ENCODE measurements at regions not wholly inside any gene's neighbourhood (a gene's known extent, or its start where the extent isn't known, plus 50 kb on each side); places are given as distances from the start of the nearest gene placed in this dataset.
"Not testable (repeated sequence)": the region's sequence is repeated elsewhere in the genome, so short reads cannot be mapped to it uniquely, and the experiment has no call there.

DNA sequence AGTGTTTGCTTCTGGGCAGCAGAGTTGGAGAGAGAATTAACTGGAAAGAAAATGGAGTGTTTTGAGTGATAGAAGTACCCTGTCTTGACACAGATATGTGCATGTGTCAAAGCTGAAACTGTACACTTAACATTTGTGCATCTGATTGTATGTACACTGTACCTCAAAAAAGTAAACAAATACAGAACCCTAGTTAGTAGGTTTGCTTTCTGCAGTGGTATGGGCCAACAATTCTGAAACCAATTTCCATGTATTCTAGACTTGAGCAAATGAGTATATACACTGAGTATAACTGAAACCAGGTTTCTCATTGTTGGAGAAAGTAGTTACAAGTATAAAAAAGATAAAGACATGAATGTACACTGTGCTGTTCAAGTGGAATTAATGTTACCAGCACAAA is 52.4 kb downstream of the ELAPOR2 start:
- no peak for DNase-seq (ENCODE audit: low spot score)

DNA sequence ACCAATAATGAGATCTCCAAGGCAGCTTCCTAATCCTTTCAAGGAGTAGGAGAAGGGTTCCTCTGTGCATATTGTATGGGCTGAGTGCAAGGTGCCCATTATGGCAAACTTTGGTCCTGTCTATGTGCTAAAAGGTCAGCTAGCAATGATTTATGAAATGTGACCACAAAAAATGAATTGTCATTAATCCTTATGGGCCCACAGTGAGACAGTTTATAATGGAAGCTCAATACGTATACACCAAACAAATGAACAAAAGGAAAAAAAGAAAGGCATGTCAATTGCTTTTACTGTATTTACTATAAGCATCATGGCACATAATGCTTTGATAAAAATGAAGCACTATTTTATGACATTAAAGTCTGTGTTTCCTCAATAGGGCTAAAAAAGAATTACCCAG is 54.5 kb downstream of the ELAPOR2 start:
- no peak for DNase-seq (ENCODE audit: low spot score)

DNA sequence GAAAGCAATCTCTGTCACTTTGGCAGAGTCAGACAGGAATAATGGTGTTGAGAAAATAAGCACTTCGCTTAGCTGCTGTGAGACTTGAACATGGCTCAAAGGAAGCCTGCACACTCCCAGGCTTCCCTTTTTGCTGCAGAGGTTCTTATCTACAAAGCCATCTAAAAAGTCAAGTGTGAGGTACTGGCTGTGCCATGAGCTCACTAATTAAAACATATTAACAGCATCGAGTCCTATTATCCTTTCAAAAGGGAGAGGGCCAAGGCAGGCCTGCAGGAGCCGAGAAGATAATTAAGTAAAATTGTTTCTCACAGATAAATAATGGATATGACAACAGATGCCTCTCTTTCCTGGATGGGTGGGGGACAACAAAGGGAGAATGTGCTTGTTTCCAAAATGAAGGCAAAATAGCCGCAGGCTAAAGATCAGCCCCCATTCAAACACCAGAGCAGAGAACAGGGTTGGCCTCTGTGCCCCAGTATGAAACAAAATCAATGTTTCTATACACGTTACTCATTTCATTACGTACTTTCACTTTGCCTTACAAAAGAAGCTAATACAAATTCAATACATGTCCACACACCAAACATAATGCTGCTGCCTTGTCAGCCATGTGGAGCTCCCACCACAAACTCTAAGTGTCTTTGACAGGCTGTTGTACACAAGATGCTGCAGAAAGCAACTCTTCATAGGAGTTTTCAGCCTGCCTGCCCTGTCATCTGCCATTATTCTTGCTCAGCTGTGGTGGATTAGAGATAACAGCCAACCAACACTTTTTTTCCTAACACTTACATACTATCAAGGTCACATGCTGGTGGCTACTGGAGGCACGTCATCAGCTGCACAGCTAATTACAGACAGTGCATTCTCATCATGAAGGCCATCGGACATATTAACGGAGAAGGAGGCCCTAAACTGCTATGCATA is 55.3 kb downstream of the ELAPOR2 start:
- DNase-seq (ENCODE audit: low spot score) = no peak

DNA sequence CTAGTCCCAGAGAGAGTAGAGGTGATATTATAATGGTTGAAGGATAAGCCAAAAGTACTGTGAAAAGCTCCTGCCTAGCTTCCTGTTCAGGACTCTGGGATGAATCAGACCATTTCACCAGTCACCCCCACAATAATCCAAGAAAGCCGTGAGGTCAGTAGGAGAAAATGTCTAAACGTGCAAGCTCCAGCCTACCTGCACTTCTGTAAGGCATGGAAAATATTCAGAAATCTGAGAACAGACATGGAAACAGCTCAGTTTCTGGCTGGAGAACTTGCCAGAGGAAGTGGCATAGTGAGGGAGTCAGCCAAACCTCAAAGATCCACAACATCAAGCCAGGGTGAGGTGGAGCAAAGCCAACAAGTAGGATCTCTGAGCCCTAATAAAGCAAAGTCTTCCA is 58.2 kb downstream of the ELAPOR2 start:
- DNase-seq (ENCODE audit: low spot score) = no peak

DNA sequence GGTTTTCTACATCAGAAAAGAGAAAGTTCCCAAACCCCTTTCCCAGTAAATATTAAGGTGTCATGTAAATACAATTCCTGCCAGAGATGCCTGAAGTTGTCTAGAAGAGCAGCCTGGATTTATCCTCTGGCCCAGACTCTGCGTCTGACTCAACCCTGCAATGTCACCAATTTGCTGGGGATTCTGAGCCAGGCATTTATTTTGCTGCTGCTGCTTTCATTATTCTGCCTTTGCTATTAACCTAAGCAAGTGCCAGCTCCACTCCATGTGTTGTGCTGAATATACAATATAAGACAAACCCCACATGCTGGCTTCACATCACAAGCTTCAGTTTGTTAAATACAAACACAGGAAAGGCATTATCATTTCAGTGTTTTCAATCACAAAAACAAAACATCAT is 59.1 kb downstream of the ELAPOR2 start:
- DNase-seq (ENCODE audit: low spot score) = no peak

DNA sequence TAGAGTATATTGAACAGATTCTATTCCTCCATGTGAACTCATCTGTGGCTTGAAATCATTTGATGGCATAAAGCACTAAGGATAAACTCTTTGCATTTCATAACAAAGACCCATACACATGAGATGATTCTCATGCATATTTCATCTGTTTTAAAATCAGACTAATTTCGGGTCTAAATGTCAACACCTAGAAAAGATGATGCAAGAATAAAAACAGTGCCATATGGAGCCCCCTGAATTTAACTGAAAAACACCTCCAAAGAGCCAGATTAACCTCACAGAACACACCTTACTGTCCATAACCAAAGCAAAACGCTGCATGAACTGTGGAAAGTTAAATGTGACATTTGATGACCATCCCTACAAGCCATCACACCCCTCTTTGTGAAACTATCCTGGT is 59.7 kb downstream of the ELAPOR2 start:
- DNase-seq (ENCODE audit: low spot score) = no peak

DNA sequence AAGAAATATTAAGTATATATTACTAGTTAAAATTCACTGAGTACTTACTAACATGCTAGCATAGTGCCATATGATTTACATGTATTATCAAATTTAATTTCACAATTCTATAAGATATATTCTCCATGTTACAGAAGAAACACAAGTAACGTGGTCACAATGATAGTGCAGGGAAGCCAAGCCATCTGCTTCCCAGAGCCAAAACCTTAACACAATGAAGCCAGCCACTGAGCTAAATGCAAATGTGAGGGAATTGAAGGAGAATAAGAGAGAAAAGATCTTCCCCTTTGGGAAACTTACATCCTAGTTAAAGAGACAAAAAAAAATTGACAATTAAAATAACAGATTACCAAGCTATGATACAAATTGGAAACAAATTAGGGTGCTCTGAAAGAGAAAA is 63.6 kb downstream of the ELAPOR2 start:
- DNase-seq (ENCODE audit: low spot score) = no peak

DNA sequence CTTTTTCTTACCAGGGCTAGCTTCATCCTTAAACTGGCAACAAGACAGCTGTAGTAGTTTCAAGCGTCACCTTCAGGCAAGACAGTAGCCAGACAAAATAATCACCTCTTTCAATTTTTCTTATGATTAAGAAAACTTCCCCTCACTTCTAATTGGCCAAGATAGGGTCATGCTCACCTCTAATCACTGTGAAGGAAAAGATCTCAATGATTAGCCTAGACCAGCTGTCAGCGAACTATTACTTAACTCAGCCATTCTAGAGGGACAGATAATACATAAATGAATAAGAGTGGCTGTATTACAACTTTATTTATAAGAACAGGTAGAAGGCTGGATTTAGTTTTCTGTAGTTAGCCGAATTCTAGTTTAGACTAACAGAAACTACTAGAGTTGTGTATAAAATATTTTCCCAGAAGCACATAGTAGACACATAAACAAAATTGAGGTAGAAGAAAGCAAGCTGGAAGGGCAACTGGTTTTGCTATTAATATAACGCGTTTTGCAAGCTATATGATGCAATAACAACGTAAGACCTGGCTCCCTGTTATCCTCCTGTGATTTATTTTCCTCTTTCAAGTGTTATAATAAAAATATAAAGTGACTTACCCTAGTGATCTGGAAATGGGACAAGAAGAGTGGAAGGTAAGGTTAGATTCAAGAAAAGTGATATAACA is 64.3 kb downstream of the ELAPOR2 start:
- no peak for DNase-seq (ENCODE audit: low spot score)

DNA sequence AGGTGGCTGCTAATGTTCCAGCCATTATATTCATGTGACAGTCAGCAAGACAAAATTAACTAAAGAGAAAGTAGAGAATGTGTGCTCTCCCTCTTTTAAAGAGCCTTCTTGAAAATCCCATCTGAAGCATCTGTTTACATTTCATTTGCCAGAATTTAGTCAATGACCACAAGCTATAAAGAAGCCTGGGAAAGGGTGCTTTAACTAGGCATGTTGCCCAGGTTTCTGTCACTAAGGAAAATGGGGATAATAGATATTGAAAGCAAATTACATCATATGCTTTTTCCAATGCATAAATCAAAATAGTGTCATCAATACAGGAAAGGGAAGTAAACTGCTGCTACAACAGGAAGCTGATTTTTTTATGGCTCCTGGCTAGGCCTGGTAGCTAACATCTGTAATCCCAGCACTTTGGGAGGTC is 67.7 kb downstream of the ELAPOR2 start:
- DNase-seq (ENCODE audit: low spot score) = no peak

DNA sequence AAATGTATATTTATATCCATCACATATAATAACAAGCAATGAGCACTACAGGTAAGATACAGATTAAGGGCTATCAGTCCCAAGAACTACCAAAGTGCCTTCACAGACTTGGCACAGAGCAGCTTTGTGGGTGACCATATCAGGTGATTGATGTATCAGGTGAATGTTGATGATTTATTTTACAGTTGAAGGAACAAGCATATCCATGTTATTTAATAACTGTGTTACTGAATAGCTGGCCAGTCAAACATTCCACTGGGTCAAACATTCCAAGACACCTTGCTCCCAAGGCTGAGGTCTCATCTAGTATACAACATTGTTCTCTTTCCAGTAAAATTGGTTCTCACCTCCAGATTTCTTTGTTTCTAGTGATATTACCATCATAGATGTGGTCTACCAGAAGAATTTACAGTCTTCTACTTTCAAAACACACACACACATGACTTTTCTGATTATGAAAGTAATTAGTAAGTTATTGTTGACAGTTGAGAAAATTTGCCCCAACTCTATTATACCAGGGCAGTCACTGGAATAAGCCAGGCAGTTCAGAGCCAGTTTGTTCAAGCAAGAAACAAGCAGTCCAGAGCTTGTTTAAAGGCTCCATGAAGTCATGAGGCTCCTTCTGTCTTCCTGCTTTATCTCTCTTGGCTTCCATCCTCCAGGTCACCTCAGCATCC is 68.2 kb downstream of the ELAPOR2 start:
- no peak for DNase-seq (ENCODE audit: low spot score)

DNA sequence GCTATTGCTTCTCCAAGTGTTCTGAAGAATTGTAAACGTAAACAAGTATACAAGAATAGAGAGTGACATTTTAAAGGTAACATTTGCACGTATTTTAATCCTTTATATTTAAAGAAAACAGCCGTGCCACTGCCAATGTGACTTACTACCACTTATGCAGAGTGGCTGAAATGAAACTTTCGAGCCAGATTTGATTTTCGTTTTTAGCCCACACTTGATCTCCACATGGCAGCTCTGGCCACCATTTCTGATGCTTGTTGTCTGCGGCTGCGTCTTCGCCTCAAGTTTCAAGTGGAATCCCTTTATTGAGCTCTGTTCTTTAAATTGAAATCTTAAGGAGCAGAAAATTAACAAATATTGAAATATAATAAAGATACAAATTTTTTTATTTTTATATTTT is 70.0 kb downstream of the ELAPOR2 start:
- no peak for DNase-seq (ENCODE audit: low spot score)

DNA sequence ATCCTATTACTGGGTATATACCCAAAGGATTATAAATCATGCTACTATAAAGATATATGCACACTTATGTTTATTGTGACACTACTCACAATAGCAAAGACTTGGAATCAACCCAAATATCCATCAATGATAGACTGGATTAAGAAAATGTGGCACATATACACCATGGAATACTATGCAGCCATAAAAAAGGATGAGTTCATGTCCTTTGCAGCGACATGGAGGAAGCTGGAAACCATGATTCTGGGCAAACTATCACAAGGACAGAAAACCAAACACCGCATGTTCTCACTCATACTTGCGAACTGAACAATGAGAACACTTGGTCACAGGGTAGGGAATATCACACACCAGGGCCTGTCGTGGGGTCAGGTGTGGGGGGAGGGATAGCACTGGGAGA is 71.6 kb downstream of the ELAPOR2 start:
- DNase-seq (ENCODE audit: low spot score) = not testable (repeated sequence)

DNA sequence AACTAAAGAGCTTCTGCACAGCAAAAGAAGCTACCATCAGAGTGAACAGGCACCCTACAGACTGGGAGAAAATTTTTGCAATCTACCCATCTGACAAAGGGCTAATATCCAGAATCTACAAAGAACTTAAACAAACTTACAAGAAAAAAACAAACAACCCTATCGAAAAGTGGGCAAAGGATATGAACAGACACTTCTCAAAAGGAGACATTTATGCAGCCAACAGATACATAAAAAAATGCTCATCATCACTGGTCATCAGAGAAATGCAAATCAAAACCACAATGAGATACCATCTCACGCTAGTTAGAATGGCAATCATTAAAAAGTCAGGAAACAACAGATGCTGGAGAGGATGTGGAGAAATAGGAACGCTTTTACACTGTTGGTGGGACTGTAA is 72.1 kb downstream of the ELAPOR2 start:
- DNase-seq (ENCODE audit: low spot score) = not testable (repeated sequence)

DNA sequence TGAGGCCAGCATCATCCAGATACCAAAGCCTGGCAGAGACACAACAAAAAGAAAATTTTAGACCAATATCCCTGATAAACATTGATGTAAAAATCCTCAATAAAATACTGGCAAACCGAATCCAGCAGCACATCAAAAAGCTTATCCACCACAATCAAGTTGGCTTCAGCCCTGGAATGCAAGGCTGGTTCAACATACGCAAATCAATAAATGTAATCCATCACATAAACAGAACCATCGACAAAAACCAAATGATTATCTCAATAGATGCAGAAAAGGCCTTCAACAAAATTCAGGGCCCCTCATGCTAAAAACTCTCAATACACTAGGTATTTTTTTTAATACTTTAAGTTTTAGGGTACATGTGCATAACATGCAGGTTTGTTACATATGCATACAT is 74.1 kb downstream of the ELAPOR2 start:
- not testable (repeated sequence) for DNase-seq (ENCODE audit: low spot score)

DNA sequence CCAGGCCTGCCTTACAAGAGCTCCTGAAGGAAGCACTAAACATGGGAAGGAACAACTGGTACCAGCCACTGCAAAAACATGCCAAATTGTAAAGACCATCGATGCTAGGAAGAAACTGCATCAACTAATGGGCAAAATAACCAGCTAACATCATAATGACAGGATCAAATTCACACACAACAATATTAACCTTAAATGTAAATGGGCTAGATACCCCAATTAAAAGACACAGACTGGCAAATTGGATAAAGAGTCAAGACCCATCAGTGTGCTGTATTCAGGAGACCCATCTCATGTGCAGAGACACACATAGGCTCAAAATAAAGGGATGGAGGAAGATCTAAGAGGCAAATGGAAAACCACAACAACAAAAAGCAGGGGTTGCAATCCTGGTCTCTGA is 75.8 kb downstream of the ELAPOR2 start:
- DNase-seq (ENCODE audit: low spot score) = not testable (repeated sequence)

DNA sequence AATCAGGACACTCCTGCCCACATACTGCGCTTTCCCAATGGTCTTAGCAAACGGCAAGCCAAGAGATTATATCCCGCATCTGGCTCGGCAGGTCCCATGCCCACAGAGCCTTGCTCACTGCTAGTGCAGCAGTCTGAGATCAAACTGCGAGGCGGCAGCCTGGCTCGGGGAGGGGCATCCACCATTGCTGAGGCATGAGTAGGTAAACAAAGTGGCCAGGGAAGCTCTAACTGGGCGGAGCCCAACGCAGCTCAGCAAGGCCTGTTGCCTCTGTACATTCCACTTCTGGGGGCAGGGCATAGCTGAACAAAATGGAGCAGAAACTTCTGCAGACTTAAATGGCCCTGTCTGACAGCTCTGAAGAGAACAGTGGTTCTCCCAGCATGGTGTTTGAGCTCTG is 77.5 kb downstream of the ELAPOR2 start:
- not testable (repeated sequence) for DNase-seq (ENCODE audit: low spot score)

DNA sequence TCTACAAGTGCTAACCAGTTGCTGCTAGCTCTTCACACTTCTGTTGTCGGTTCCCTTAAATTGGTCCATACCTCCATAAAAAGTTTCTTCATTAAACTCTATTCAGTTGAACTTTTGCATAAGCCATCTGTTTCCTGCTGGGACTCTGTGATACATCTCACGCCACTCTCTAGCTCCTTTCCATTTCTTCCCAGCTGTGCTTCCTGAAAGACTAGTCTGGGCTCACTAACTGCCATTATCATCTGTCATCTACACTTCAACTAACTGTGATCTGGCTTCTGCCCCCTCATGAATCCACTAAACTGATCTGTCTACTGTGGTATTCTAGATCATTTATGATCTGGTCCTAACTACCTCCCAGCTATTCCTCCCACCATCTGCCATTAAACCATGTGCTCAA is 78.3 kb downstream of the ELAPOR2 start:
- DNase-seq (ENCODE audit: low spot score) = no peak

DNA sequence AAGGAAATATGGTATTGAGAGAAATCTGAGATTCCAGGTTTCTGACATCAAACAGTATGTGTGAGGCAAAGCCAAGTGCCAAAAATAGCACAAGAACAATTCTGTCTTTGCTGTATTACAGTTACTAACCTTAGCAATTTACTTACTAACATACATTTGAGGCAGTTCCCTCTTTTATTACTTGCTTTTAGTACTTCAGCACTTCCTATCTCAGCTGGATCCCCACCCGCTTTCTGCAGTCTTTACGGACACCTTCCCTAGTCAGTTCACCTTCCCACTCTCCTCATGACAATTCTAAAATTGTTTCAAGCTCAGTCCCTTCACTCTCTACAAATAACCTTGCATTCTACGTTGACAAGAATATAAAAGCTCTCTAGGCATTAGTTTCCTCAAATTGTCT is 79.2 kb downstream of the ELAPOR2 start:
- DNase-seq (ENCODE audit: low spot score) = no peak

DNA sequence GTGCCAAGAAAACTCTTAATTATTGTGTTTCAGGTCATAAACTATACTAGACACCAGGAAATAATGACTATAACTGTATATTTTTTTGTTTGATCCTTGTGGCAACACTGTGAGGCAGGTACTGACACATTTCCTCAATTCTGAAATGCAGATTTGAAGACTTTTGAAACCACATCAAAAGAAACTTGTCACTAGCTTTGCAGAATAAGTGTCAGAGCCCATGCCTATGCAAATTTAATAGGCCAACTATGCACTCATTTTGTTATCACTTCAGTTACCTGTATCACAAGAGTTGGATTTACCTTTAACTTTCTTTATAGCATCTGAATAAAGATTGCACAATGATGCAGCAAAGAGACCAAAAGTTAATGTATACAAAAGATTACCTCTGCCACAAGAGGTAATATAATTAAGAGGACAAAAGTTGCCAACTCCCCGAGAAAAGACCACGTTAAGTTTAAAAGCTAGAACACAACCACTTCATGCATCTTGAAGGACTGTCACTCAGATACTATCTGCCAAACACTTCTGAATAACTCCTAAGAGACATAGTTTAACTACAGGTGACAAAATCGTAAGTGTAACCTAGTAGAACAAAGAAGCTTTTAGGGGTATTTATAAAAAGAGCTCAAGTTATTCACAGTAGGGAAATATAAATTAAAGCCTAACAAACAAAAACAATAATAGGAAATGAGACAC is 80.5 kb downstream of the ELAPOR2 start:
- no peak for DNase-seq (ENCODE audit: low spot score)

DNA sequence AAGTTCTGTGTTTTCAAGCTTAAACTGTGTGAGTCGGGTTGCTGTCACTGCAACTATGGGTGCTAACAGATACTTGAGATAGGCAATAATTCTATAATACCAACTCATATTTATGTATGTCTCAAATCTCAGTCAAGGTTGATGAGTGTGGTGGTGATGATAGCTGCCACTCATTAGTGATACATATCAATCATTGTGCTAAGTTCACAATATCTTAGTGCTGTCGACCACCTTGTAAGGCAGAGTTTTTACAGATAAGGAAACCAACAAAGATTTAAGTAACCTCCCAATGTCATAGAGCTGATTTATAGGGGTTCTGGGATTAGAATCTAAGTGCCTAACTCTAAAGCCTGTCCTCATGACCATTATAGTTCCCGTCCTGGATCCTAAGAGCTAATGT is 82.5 kb downstream of the ELAPOR2 start:
- no peak for DNase-seq (ENCODE audit: low spot score)

DNA sequence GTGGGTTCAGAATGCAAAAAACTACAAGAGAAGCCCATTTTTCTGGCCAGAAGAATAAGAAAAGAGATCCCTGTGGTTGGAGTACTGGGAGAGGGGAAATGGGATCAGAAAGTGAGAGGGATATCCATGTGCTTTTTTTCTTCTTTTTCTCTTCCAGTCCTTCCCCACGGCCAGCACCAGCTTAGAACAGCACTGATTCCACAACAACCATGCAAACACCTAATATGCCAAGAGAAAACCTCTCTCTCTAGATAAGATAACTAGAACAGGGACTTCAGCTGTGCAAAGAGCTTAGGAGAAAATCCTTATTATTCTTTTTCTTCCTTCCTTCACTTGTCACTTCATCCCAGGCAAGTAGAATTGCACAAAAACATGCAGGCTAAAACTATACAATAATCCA is 83.5 kb downstream of the ELAPOR2 start:
- DNase-seq (ENCODE audit: low spot score) = no peak

DNA sequence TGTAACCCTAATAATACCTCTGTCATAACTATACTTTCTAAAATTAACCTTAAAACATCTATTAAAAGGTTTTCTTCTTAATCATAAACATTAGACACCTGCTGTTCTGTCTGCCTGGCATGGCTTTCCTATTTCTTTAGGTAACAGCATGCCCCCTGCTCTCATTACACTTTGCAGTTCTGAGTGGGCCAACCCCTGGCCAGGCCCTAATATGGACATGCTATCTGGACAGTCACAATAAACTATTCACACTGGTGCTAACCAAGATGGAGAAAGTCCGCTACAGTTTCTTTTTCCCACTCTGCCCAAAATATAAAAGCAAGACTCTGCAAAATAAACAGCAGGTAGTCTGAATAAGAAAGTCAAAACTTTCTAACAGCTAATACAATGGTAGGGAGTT is 84.0 kb downstream of the ELAPOR2 start:
- no peak for DNase-seq (ENCODE audit: low spot score)
